ENCODE measurements at regions not wholly inside any gene's neighbourhood (a gene's known extent, or its start where the extent isn't known, plus 50 kb on each side); places are given as distances from the start of the nearest gene placed in this dataset.

DNA sequence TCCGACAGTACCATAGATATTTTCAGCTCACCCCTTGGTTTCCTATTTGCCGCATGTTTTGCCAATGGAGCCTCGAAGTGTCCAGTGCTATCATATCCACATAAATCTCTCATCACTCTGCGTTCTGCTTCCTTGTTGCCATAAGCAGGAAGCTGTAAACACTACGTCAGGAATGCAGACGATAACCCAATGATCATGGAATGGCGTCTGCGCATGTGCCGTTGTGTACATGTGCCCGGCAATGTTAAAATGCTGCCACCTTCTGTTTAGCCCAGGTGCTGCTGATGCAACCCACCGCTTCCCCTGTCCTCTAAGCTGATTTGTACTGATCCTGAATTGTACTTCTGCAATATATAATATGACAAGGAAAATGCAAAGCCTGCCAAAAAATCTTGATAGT is 607.5 kb downstream of the HDGFL1 start:
- CTCF ChIA-PET, result interaction anchor here (0.7 kb wide), 1 partner anchor 29 kb away, joined by 3 read pairs; no protein-coding TSS in a partner anchor

DNA sequence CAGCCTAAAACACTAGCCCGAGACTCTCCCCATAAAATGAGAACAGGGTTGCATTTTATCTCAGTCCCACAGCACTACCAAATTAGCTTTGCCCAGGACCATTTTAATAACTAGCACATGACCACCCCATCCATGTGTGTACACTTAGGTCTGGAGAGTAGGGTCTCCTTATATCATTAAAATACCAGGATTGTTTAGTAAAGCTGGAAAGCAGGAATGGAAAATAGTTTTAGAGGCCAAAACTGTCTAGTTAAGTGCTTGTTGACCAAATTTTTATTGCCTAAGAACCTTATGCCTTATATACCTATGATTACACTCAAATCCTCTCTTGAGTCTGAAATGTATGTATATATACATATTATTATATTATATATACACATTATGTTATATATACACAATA is 608.4 kb downstream of the HDGFL1 start:
- H3K4me3 Mint-ChIP-seq, result no peak overlapping the region
- DNase-seq, result no peak
- H3K27ac Mint-ChIP-seq, result no peak overlapping the region
- no peaks in the 10 kb centered on the region for H3K9me3 Mint-ChIP-seq (ENCODE audit: insufficient read depth)
- H3K27me3 Mint-ChIP-seq (ENCODE audit: low read depth), result no peaks in the 10 kb centered on the region
- H3K4me1 Mint-ChIP-seq (ENCODE audit: low read depth), result no peaks in the 10 kb centered on the region
- ATAC-seq, result no peak
- CTCF ChIA-PET, result no interaction called here
- POLR2A ChIA-PET, result no interaction called here
- H3K36me3 Mint-ChIP-seq (ENCODE audit: low read depth), result no peaks in the 10 kb centered on the region

More for the DNA sequence above, 607.5 kb downstream of the HDGFL1 start:
- POLR2A ChIA-PET, result interaction anchor here (0.6 kb wide), 1 partner anchor 70 kb away, joined by 3 read pairs; no protein-coding TSS in a partner anchor
- Mint-ChIP-seq H3K4me1 (ENCODE audit: low read depth) (no peaks in the 10 kb centered on the region), H3K27me3 (ENCODE audit: low read depth) (no peaks in the 10 kb centered on the region), H3K36me3 (ENCODE audit: low read depth) (no peaks in the 10 kb centered on the region), H3K4me3 (no peak overlapping the region), H3K9me3 (ENCODE audit: insufficient read depth) (no peaks in the 10 kb centered on the region), H3K27ac (no peak overlapping the region)
- no peak for DNase-seq
- no peak for ATAC-seq

DNA sequence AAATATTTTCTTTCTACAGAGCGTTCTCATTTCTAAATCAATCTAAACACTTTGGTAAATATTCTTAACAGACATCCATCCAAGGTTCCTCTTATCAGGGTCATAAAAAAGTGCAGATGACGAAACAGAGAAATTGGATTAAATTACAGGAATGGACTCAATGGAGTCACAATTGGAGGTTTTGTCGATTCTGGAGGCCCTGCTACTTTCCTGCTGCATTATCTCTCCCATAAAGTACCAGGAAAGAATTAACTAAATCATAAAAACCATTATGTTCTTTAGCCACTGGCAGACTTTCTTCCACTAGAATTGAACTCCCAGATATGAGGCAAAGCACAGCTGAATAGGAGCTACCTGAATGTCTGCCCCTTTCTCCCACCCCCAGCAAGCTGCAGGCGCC is 610.6 kb downstream of the HDGFL1 start:
- DNase-seq (no peak), ATAC-seq (no peak)
- no peaks in the 10 kb centered on the region for H3K27me3 Mint-ChIP-seq (ENCODE audit: low read depth)
- H3K4me1 Mint-ChIP-seq (ENCODE audit: low read depth), result no peaks in the 10 kb centered on the region
- POLR2A ChIA-PET, result no interaction called here
- CTCF ChIA-PET, result no interaction called here
- no peaks in the 10 kb centered on the region for H3K36me3 Mint-ChIP-seq (ENCODE audit: low read depth)
- no peak overlapping the region for H3K4me3 Mint-ChIP-seq
- no peak overlapping the region for H3K27ac Mint-ChIP-seq
- no peaks in the 10 kb centered on the region for H3K9me3 Mint-ChIP-seq (ENCODE audit: insufficient read depth)

DNA sequence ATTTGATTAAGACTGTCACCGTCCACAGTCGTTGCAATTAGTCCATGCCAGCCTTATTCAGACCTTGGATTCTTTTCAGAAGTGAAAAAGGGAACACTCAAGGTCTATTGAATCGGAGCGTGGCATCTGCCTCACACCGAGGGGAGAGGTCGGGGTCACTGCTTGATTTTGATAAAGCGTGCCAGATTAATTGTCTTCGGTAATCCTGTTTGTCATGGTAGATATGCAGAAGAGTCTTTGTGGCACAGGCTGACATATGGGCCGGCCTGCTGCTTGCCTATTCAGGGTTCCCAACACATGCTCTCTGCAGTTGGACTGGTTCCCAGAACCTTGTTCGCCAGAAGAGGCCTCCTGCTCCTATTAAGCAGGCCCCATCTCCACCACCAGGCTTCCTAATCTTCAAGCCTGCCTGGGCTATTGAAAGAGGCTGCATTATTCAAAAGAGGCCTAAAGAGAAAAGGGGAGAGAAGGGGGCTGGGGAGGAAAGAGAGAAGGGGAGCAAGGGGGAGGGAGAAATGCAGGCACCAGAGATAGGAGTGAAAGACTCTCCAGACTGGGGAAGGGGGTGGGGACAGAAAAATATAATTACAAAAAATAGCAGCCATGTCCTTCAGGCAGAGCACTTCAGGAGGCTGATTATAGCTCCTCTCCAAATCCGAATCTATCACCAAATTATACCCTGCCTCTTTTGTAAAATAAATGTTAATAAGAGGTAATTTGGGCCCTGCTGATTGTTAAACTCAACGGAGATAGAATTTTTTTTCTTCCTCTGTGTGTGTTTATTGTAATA is 611.3 kb downstream of the HDGFL1 start:
- POLR2A ChIA-PET, result no interaction called here
- ATAC-seq (no peak), DNase-seq (no peak)
- no peaks in the 10 kb centered on the region for H3K4me1 Mint-ChIP-seq (ENCODE audit: low read depth)
- no peaks in the 10 kb centered on the region for H3K27me3 Mint-ChIP-seq (ENCODE audit: low read depth)
- no peak overlapping the region for H3K4me3 Mint-ChIP-seq
- CTCF ChIA-PET, result no interaction called here
- no peak overlapping the region for H3K27ac Mint-ChIP-seq
- H3K36me3 Mint-ChIP-seq (ENCODE audit: low read depth), result no peaks in the 10 kb centered on the region
- H3K9me3 Mint-ChIP-seq (ENCODE audit: insufficient read depth), result no peaks in the 10 kb centered on the region

DNA sequence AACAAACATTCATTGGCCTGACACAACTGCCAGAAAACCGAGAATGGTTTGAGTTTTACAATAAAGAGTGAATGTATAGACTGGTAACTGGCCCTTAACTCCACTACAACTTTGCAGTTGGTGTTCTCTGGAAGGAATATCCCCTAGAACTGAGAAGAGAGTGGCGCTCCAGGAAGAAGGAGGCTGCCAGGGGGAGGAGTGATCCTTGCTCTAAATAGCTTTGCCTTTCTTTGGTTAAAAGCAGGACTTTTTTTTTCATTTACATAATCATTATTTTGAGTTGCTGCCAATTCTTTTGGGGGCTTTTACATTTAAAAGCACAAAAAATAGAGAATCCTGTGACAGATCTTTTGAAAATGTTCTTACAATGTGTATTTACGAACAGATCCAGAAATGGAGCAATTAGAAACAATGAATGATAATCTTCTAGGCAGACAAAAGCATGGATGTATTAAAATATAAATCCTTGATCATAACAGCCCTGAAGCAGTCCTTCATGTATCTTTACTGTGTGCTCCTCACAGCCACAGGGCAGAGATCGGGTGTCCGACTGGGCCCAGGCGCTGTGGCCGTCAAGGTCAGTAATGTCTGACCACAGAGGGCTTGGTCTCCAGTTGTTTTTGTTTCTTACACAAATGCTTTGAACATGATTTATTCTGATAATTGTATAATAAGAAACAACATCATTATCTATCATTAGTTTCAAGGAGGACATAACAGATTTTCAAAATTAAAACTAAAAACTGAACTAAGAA is 612.2 kb downstream of the HDGFL1 start:
- H3K27me3 Mint-ChIP-seq (ENCODE audit: low read depth), result no peaks in the 10 kb centered on the region
- H3K4me3 Mint-ChIP-seq, result no peak overlapping the region
- DNase-seq (no peak), ATAC-seq (no peak)
- no peaks in the 10 kb centered on the region for H3K36me3 Mint-ChIP-seq (ENCODE audit: low read depth)
- ChIA-PET CTCF (no interaction called here), POLR2A (no interaction called here)
- no peaks in the 10 kb centered on the region for H3K9me3 Mint-ChIP-seq (ENCODE audit: insufficient read depth)
- H3K27ac Mint-ChIP-seq, result no peak overlapping the region
- no peaks in the 10 kb centered on the region for H3K4me1 Mint-ChIP-seq (ENCODE audit: low read depth)

DNA sequence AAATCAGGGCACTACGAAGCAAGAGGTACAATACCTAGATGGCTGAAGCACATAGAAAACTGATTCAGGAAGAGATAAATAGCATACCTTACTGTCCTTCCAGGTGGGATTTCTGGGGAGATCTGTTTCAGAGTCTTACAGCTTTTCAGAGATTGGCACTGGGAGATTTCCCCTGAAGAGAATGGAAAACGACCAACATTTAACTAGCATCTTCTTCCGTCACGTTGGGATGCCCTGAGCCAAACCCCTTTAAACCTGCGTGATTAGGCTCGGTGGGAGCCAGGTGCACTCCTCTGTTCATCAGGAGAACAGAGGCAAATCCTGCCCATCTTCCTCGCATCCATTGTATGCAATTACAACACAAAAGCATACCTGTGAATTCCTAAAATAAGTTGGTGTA is 614.5 kb downstream of the HDGFL1 start:
- Mint-ChIP-seq H3K27me3 (ENCODE audit: low read depth) (no peaks in the 10 kb centered on the region), H3K4me3 (no peak overlapping the region), H3K9me3 (ENCODE audit: insufficient read depth) (no peaks in the 10 kb centered on the region), H3K4me1 (ENCODE audit: low read depth) (no peaks in the 10 kb centered on the region), H3K36me3 (ENCODE audit: low read depth) (no peaks in the 10 kb centered on the region), H3K27ac (no peak overlapping the region)
- ChIA-PET CTCF (no interaction called here), POLR2A (no interaction called here)
- no peak for DNase-seq
- no peak for ATAC-seq

DNA sequence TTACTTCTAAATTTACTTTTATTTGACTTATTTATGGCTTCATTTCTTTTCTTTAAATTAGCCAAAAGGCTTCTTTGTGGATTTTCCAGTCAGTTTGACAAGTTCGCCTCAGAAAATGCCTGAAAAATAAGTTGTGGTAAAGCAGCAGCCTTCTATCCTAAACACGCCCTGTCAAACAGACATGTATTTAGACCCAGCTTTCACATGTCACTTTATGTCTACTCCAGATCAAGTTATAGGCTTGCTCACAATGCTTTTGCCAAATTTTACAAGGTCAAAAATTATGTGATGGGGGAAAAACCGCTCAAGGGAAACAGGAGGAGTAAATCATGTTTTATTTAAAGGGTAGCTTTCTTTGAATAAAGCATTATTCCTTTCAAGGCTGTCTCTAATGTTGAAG is 615.0 kb downstream of the HDGFL1 start:
- no peaks in the 10 kb centered on the region for H3K9me3 Mint-ChIP-seq (ENCODE audit: insufficient read depth)
- no peak overlapping the region for H3K27ac Mint-ChIP-seq
- ChIA-PET CTCF (no interaction called here), POLR2A (no interaction called here)
- ATAC-seq (no peak), DNase-seq (no peak)
- no peaks in the 10 kb centered on the region for H3K4me1 Mint-ChIP-seq (ENCODE audit: low read depth)
- H3K4me3 Mint-ChIP-seq, result no peak overlapping the region
- no peaks in the 10 kb centered on the region for H3K27me3 Mint-ChIP-seq (ENCODE audit: low read depth)
- H3K36me3 Mint-ChIP-seq (ENCODE audit: low read depth), result no peaks in the 10 kb centered on the region

DNA sequence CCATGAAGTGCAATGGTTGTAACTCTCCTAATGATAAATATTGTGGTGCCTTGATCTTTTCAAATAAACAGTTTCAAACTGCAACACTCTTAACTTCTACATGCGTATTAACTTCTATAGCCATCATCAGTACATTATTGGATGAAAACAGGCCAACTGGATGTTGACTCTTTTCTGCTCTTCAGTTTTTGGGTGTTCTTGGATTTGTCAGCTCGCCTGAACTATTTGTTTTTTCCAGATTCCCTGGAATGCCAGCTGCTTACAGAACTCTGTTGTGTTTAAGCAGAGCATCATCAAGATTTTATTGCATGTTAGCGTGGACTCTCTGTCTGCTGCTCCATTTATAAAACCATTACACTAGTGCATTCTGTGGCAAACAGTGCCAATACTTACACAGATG is 626.1 kb downstream of the HDGFL1 start:
- Mint-ChIP-seq H3K4me1 (ENCODE audit: low read depth) (no peaks in the 10 kb centered on the region), H3K9me3 (ENCODE audit: insufficient read depth) (peaks cover 1% of the 10 kb centered on the region), H3K27me3 (ENCODE audit: low read depth) (no peaks in the 10 kb centered on the region), H3K36me3 (ENCODE audit: low read depth) (no peaks in the 10 kb centered on the region), H3K4me3 (no peak overlapping the region), H3K27ac (no peak overlapping the region)
- ChIA-PET POLR2A (no interaction called here), CTCF (no interaction called here)
- ATAC-seq, result no peak
- no peak for DNase-seq

DNA sequence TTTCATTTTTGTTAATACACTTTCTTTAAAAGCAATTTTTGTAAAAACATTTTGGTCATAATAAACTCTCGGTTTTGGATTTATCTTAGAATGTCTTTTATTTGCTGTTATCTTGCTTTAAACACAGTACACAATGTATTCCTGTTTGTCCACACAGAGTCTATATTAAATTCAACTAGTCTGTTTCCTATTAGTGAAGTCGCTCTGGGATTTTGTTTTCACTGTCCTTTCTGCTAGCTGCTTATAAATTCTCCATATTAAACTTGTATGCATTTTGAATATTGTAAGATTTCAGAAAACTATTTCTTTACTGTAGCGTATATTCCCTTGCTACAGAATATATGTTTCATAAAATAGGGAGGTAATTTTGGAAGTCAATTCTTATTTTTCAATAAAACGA is 630.2 kb downstream of the HDGFL1 start:
- Mint-ChIP-seq H3K4me3 (no peak overlapping the region), H3K4me1 (ENCODE audit: low read depth) (no peaks in the 10 kb centered on the region), H3K27ac (no peak overlapping the region), H3K27me3 (ENCODE audit: low read depth) (no peaks in the 10 kb centered on the region), H3K36me3 (ENCODE audit: low read depth) (no peaks in the 10 kb centered on the region), H3K9me3 (ENCODE audit: insufficient read depth) (peaks cover 7% of the 10 kb centered on the region)
- ATAC-seq (no peak), DNase-seq (no peak)
- CTCF ChIA-PET, result no interaction called here
- POLR2A ChIA-PET, result no interaction called here

DNA sequence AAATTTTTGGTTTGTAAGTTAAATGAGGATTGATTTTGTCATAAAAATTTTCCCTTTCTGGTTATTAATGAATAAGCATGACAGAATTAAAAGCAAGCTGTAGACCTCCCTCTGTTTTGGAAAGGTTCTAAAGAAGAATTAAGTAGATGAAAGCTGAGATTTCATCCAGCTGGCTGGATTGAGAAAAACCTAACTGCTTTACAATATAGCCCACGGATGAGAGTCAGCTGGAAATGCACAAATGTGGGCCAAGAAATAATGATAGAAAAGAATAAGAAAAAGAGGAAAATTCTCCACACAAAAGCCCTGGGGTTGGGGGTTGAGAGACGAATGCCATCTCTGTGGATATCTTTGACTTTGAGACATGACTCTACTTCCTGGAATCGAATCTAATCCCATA is 631.6 kb downstream of the HDGFL1 start:
- Mint-ChIP-seq H3K4me1 (ENCODE audit: low read depth) (no peaks in the 10 kb centered on the region), H3K36me3 (ENCODE audit: low read depth) (no peaks in the 10 kb centered on the region), H3K27ac (no peak overlapping the region), H3K4me3 (no peak overlapping the region), H3K9me3 (ENCODE audit: insufficient read depth) (peaks cover 7% of the 10 kb centered on the region), H3K27me3 (ENCODE audit: low read depth) (no peaks in the 10 kb centered on the region)
- ChIA-PET POLR2A (no interaction called here), CTCF (no interaction called here)
- DNase-seq (no peak), ATAC-seq (no peak)

DNA sequence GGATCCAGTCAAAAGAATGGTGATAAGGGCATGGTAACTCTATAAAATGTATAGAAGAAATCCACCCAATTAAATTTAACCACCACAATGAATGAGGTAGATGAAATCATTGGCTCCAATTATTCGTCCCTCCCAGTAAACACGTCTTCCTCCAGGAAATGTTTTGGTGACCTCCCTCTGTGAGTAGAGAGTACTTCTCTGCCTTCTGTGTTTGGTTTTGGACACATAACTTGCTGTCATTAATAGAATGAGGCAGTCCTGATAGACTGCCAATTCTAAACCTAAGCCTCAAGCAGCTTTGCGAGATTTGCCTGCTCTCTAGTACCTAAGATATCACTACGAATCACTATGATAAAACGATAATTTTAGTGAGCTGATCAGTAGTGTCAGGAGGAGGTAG is 632.8 kb downstream of the HDGFL1 start:
- DNase-seq, result no peak
- no peaks in the 10 kb centered on the region for H3K27me3 Mint-ChIP-seq (ENCODE audit: low read depth)
- ChIA-PET POLR2A (no interaction called here), CTCF (no interaction called here)
- H3K9me3 Mint-ChIP-seq (ENCODE audit: insufficient read depth), result peaks cover 7% of the 10 kb centered on the region
- H3K27ac Mint-ChIP-seq, result no peak overlapping the region
- no peak overlapping the region for H3K4me3 Mint-ChIP-seq
- no peaks in the 10 kb centered on the region for H3K4me1 Mint-ChIP-seq (ENCODE audit: low read depth)
- no peak for ATAC-seq
- no peaks in the 10 kb centered on the region for H3K36me3 Mint-ChIP-seq (ENCODE audit: low read depth)

DNA sequence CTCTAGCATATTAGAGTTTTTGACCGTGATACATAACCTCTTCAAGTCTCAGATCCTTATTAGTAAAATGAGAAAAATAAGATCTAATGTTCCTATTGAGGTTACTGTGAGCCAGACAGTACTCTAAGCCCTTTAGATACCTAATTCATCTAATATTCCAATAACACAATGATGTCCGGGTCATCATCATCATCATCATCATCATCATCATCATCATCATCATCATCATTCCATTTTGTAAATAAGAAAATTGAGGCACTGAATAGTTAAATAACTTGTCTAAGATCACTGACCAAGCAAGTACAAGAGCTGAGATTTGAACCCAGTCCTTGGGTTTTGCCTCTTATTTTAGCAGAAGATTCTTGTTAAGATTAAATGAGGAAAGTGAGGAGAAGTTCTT is 643.0 kb downstream of the HDGFL1 start:
- peaks cover 18% of the 10 kb centered on the region for H3K9me3 Mint-ChIP-seq (ENCODE audit: insufficient read depth)
- no peak overlapping the region for H3K27ac Mint-ChIP-seq
- H3K4me3 Mint-ChIP-seq, result no peak overlapping the region
- no peaks in the 10 kb centered on the region for H3K4me1 Mint-ChIP-seq (ENCODE audit: low read depth)
- DNase-seq, result no peak
- POLR2A ChIA-PET, result no interaction called here
- H3K27me3 Mint-ChIP-seq (ENCODE audit: low read depth), result no peaks in the 10 kb centered on the region
- CTCF ChIA-PET, result no interaction called here
- no peaks in the 10 kb centered on the region for H3K36me3 Mint-ChIP-seq (ENCODE audit: low read depth)
- ATAC-seq, result no peak

DNA sequence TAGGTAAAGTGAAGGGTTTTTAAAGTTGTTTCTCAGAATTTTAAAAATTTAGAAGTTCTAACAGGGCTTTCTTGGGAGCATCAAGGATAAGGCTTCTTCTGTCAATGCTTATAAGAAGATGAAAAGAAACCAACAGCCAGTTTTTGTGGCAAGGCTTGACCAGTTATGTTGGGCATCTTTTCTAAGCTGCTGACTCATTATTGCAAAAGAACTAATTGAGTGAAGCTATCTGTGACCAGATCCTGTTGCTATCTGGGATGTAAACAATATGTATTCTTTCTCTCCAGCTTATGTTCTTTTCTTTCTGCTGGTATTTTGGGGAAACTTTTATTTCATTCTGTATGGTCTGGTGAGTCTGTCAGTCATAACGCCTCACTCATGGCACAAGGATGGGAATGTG is 643.8 kb downstream of the HDGFL1 start:
- Mint-ChIP-seq H3K27ac (no peak overlapping the region), H3K36me3 (ENCODE audit: low read depth) (no peaks in the 10 kb centered on the region), H3K4me1 (ENCODE audit: low read depth) (no peaks in the 10 kb centered on the region), H3K27me3 (ENCODE audit: low read depth) (no peaks in the 10 kb centered on the region), H3K9me3 (ENCODE audit: insufficient read depth) (peaks cover 10% of the 10 kb centered on the region), H3K4me3 (no peak overlapping the region)
- DNase-seq (no peak), ATAC-seq (no peak)
- POLR2A ChIA-PET, result no interaction called here
- CTCF ChIA-PET, result no interaction called here

Data from activated CD8-positive, alpha-beta T cell treated with anti-CD3 and anti-CD28 coated beads, Interleukin-2, amount 10 ng/mL, durations not matched to agents 7 days and 5 days (primary cell).